Kidney capillary endothelial cell (primary cell): ENCODE measurements at regions not wholly inside any gene's neighbourhood (a gene's known extent, or its start where the extent isn't known, plus 50 kb on each side); places are given as distances from the start of the nearest gene placed in this dataset.

Experiments used
- DNase-seq: peaks from one replicate; pipeline ENCODE4 v3.0.0-alpha.2; 2018; ENCODE audit warnings: low spot score

DNA sequence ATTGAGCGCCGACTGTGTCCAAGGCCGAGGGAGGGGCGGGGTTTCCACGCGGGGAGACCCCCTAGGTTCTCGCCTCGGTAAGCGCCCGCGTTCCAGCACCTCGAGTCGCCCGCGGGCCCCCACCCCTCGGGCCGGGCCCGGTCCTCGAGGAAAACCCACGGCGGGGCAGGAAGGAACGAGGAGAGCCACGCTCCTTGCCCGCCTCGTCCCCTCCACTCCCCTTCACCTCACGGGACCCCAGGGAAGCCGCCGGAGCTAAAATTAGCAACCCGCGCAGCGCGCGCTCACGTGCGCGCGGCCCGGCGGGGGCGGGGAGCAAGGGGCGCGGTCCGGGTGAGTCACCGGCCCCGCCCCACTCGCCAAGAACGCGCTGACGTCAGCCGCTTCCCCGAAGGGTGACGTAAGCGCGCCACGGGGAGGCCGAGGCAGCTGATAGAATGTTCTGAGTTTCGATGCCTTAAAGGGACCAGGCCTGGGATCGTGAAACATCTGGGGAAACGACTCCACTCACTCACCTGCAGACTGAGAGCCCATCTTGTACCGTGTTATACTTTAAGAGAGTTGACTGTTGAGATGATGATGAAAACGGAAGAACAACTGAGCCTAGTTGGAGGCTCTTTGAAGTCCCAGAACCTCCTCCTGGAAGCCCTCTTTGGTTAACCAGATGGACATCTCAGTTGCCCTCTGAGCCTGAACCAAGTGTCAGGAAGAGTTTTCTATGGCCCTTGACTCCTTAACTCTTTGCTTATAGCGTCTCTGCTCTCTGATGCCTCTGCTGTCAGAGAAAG is 49.7 kb upstream of the ATF3 start:
- peak; percentile 87 for DNase-seq
